OCI-LY7 (cell line): ENCODE measurements at regions not wholly inside any gene's neighbourhood (a gene's known extent, or its start where the extent isn't known, plus 50 kb on each side); places are given as distances from the start of the nearest gene placed in this dataset.

Experiments
- BruUV-seq: library from RNA; stranded (reverse); fragments of 400-500 nt; replicated peaks from 2 replicates; lab custom pipeline; 2021; lab: Mats Ljungman, UMichigan
- CTCF ChIA-PET: fragments of 300-600 bp; sonication (Branson Sonifier 250); formaldehyde crosslinking; loops from one replicate; lab custom pipeline; 2022; ENCODE audit warnings: antibody characterized with exemption; ENCODE audit not compliant: unreplicated experiment; lab: Charles Lee
- POLR2A ChIA-PET: fragments of 300-600 bp; sonication (Branson Sonifier 250); formaldehyde crosslinking; loops from one replicate; lab custom pipeline; 2022; ENCODE audit warnings: antibody characterized with exemption; lab: Charles Lee
- DNase-seq: peaks from one replicate; pipeline ENCODE4 v3.0.0-alpha.2; 2015; ENCODE audit warnings: low spot score
- H2AFZ ChIP-seq: fragments of 200-600 bp; sonication (generic), shearing (Covaris generic); 2 replicates; pipeline ENCODE4 v1.6.1; 2014; ENCODE audit warnings: mild to moderate bottlenecking, antibody characterized with exemption, low read length, moderate library complexity
- H3K27ac ChIP-seq: fragments of 200-600 bp; sonication (generic); 2 replicates; pipeline ENCODE4 v1.5.1; 2014; ENCODE audit warnings: mixed run types, low read depth, mild to moderate bottlenecking, moderate library complexity, low read length, inconsistent platforms; ENCODE audit not compliant: poor library complexity, severe bottlenecking
- H3K36me3 ChIP-seq: fragments of 200-600 bp; sonication (generic); 2 replicates; pipeline ENCODE4 v1.6.1; 2014; ENCODE audit warnings: mild to moderate bottlenecking, antibody characterized with exemption, low read length, moderate library complexity, mixed read lengths; ENCODE audit not compliant: insufficient read depth
- H3K4me1 ChIP-seq: fragments of 200-600 bp; sonication (generic); 2 replicates; pipeline ENCODE4 v1.5.1; 2014; ENCODE audit warnings: mild to moderate bottlenecking, low read length; ENCODE audit not compliant: insufficient read depth, poor library complexity, severe bottlenecking
- H3K4me2 ChIP-seq: fragments of 200-600 bp; sonication (generic); 2 replicates; pipeline ENCODE4 v1.6.1; 2014; ENCODE audit warnings: mild to moderate bottlenecking, low read length
- H3K4me3 ChIP-seq: fragments of 200-600 bp; sonication (generic); 2 replicates; pipeline ENCODE4 v1.5.1; 2014; ENCODE audit warnings: mild to moderate bottlenecking, low read depth, low read length; ENCODE audit not compliant: poor library complexity, severe bottlenecking
- H3K79me2 ChIP-seq: fragments of 200-600 bp; sonication (generic); 2 replicates; pipeline ENCODE4 v1.6.1; 2016; ENCODE audit warnings: low read depth, mild to moderate bottlenecking, low read length, moderate library complexity, mixed read lengths; ENCODE audit not compliant: insufficient read depth
- H3K9me2 ChIP-seq: fragments of 200-600 bp; sonication (generic); 2 replicates; pipeline ENCODE4 v1.6.1; 2016; ENCODE audit warnings: mild to moderate bottlenecking, low read length, mixed read lengths; ENCODE audit not compliant: insufficient read depth
- H3K9me3 ChIP-seq: fragments of 200-600 bp; sonication (generic); 2 replicates; pipeline ENCODE4 v1.6.1; 2014; ENCODE audit warnings: mild to moderate bottlenecking, mixed run types, low read length, mixed read lengths
- H4K20me1 ChIP-seq: fragments of 200-600 bp; sonication (generic); 2 replicates; pipeline ENCODE4 v1.6.1; 2014; ENCODE audit warnings: mild to moderate bottlenecking, antibody characterized with exemption, low read length, moderate library complexity, mixed read lengths; ENCODE audit not compliant: insufficient read depth
- EZH2phosphoT487 ChIP-seq: fragments of 200-600 bp; sonication (generic); IDR thresholded peaks from 2 replicates; pipeline ENCODE4 v1.6.1; 2018; ENCODE audit warnings: low read depth, borderline replicate concordance, mild to moderate bottlenecking, mixed run types, antibody characterized with exemption, low read length, moderate library complexity, mixed read lengths
- intact Hi-C: fragments of 100-400 bp; cut with micrococcal nuclease; formaldehyde crosslinking; loops from one replicate; pipeline ENCODE4 v1.10.0; 2022; ENCODE audit not compliant: unreplicated experiment
- TF ChIP-seq, protein P1 (sequence below): fragments of 200-600 bp; sonication (generic); conservative IDR thresholded peaks from 2 replicates; pipeline ENCODE4 v1.5.1; 2014; ENCODE audit warnings: mild to moderate bottlenecking, antibody characterized with exemption, low read length, moderate library complexity, mixed read lengths

DNA sequence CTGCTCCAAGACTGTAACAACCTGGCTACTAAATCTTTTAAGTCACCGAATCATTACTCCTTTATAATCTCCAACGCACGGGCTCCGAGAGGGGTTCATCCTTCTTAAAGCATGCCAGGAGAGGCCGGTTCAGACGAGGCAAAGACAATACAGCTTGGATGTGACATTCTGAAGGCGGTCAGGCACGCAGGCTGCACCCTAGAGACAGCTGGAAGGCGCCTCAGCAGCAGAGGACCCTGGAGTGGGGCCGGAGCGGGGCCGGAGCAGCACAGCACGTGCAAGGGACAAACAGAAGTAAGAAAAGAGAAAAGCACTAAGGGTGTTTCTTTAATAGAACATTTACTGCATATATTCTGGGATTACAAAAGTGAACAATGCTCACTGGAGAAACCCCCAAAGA is 97.8 kb upstream of the PPP2R2D start:
- ChIA-PET CTCF (no interaction called here), POLR2A (interaction anchor here (0.7 kb wide), 1 partner anchor 1187 kb away, joined by 4 read pairs; no protein-coding TSS in a partner anchor)
- intact Hi-C loops = no loop called here
- Histone ChIP-seq H3K36me3 (no peaks in the 10 kb centered on the region), H2AFZ (no peak overlapping the region), H3K4me3 (no peak overlapping the region), H3K4me1 (no peaks in the 10 kb centered on the region), H3K9me3 (peaks cover 6% of the 10 kb centered on the region; the same call in 1 of the 2 replicates), H3K27ac (no peak overlapping the region), H3K9me2 (no peaks in the 10 kb centered on the region), H4K20me1 (no peaks in the 10 kb centered on the region), H3K79me2 (no peaks in the 10 kb centered on the region), H3K4me2 (no peak overlapping the region)
- DNase-seq = no peak
- TF ChIP-seq, protein P1, sequence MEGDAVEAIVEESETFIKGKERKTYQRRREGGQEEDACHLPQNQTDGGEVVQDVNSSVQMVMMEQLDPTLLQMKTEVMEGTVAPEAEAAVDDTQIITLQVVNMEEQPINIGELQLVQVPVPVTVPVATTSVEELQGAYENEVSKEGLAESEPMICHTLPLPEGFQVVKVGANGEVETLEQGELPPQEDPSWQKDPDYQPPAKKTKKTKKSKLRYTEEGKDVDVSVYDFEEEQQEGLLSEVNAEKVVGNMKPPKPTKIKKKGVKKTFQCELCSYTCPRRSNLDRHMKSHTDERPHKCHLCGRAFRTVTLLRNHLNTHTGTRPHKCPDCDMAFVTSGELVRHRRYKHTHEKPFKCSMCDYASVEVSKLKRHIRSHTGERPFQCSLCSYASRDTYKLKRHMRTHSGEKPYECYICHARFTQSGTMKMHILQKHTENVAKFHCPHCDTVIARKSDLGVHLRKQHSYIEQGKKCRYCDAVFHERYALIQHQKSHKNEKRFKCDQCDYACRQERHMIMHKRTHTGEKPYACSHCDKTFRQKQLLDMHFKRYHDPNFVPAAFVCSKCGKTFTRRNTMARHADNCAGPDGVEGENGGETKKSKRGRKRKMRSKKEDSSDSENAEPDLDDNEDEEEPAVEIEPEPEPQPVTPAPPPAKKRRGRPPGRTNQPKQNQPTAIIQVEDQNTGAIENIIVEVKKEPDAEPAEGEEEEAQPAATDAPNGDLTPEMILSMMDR = no peak
- BruUV-seq = no TSS peak

DNA sequence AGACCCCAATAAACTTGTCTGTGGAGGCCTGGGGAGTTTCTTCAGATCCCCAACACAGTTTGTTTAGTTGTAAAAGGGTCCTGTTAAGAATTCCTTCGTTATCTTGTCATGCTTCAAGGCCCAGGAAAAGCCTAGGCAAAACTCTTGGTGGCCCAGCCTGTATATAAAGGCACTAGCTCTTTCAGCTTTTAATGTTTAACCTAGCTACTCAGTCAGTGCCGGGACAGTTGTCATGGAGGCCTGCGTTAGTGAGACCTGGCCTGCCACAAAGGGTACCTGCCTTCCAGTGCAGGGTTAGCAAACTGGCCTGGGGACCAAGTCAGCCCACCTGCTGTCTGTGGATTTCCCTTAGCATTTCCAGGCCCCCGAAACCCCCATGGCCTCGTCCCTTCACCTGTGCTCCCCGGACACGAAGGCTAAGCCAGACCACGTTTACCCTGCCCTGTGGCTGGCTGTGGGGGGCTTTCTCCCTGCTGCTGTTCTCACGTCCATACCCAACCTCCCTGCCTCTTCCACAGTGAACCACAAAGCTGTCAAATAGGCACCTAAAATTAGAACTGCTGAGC is 96.9 kb upstream of the PPP2R2D start:
- no peaks in the 10 kb centered on the region for H4K20me1 ChIP-seq
- CTCF ChIA-PET = no interaction called here
- no peaks in the 10 kb centered on the region for H3K79me2 ChIP-seq
- POLR2A ChIA-PET = no interaction called here
- peaks cover 6% of the 10 kb centered on the region; the same call in 1 of the 2 replicates for H3K9me3 ChIP-seq
- intact Hi-C loops = no loop called here
- H3K4me1 ChIP-seq = no peaks in the 10 kb centered on the region
- H3K36me3 ChIP-seq = no peaks in the 10 kb centered on the region
- no peak for DNase-seq
- TF ChIP-seq EZH2phosphoT487 = no peak
- TF ChIP-seq, protein P1 = no peak
- H3K4me3 ChIP-seq = no peak overlapping the region
- BruUV-seq = no TSS peak
- no peak overlapping the region for H3K27ac ChIP-seq
- no peak overlapping the region for H3K4me2 ChIP-seq
- H3K9me2 ChIP-seq = no peaks in the 10 kb centered on the region
- H2AFZ ChIP-seq = no peak overlapping the region

DNA sequence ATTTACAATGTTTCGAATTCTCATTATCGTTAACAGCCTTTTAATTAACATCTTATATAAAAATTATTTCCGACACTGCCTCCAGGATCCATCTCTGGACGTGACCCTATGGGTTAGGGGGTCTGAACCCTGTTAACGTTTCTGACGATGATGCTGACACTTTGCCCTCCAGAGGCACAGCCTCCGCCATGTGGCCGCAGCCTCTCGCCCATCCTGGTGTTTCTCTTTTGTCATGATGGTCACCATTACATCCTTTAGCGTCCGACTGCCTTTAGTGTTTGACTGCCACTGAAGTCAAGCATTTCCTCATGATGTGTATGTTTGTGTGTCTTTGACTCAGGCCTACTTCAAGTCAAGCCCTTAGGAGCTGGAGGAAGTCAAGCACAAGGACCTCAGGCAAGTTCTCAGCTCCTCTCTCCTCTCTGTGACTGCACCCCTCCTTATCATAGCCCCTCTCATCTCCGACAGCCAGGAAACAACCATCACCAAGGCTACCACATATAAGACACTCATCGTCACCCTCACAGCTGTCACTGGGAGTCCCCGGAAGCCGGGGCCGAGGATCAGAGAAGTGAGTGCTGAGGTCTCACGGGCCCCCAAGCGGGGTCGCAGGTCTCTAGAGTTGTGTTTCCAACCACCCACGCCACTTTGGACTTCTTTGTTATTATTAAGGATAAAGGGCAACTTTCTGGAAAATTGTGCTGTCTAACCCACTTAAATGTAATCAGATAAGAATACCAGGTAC is 96.1 kb upstream of the PPP2R2D start:
- no TSS peak for BruUV-seq
- intact Hi-C loops = no loop called here
- no peak overlapping the region for H2AFZ ChIP-seq
- no peaks in the 10 kb centered on the region for H3K9me2 ChIP-seq
- H4K20me1 ChIP-seq = no peaks in the 10 kb centered on the region
- no peak for DNase-seq
- H3K36me3 ChIP-seq = no peaks in the 10 kb centered on the region
- H3K4me3 ChIP-seq = no peak overlapping the region
- CTCF ChIA-PET = no interaction called here
- no peak overlapping the region for H3K4me2 ChIP-seq
- no peaks in the 10 kb centered on the region for H3K4me1 ChIP-seq
- TF ChIP-seq EZH2phosphoT487 = no peak
- no peaks in the 10 kb centered on the region for H3K9me3 ChIP-seq
- H3K79me2 ChIP-seq = no peaks in the 10 kb centered on the region
- no peak overlapping the region for H3K27ac ChIP-seq
- POLR2A ChIA-PET = no interaction called here
